SKM-1 treated with dmso at 0.1 percent for 144 hours (cell line): ENCODE measurements at regions not wholly inside any gene's neighbourhood (a gene's known extent, or its start where the extent isn't known, plus 50 kb on each side); places are given as distances from the start of the nearest gene placed in this dataset.

ENCODE experiments used
- DNase-seq: peaks from one replicate; lab custom pipeline; 2025; ENCODE audit not compliant: unreplicated experiment; lab: John Stamatoyannopoulos, UW

GRCh38 chr4:108342325-108342970 is 173.7 kb upstream of the LEF1 start:
- no peak for DNase-seq

DNA sequence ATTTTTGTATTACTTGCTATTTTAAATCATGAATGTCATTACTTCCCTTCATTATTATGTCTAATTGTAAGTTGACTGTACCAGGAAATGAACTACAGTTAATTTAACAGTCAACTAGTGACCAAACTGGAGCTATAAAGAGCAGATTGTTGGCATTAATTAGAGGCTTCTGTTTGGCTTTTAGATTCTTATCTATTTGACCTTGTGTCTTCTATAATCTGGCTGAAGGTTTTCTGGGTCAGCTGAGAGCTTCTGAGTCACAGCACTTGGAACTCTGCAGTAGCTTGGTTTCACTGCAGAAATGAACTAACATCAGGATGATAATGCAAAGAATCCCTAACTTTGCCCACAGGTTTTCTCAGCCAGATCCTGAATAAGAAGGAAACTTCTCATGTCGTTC is 169.2 kb upstream of the LEF1 start:
- no peak for DNase-seq

GRCh38 chr4:108336076-108336475 is 167.3 kb upstream of the LEF1 start:
- no peak for DNase-seq

DNA sequence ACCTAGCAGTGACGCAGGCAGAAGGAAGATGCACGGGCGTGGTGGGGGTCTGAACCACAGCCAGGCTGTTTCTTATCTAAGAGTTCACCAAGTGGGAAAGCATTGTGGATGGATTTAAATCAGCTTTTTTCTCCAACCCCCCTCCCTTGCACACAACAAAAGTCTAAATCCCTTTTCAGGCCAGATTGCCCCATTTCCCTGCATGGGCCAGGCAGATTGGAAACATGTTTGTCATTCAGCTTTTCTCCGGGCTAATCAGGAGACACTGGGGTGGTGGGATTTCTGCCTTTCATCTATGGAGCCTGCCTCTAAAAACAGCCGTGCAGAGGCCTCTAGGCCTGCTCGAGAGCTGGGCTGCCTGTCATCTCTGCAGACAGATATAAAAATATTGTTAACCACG is 166.3 kb upstream of the LEF1 start:
- DNase-seq, result no peak

DNA sequence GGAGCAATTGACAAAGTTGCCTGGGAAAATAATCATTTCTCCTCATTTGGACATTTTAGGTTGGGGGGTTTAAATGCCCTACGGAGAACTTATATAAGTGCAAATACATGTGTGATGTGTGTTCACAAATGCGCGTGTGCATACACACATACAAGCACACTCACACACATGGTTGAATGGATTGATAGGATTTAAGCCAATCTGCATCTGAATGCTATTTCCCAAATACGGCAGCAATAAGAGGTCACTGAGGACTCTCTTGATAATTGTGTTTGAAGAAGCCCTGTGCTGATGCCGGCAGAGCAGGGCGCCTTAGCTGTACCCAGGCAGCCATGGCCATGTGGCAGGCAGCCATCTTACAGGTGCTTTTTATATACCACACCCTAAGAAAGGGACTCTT is 165.3 kb upstream of the LEF1 start:
- no peak for DNase-seq

GRCh38 chr4:108333353-108333942 is 164.7 kb upstream of the LEF1 start:
- DNase-seq, result no peak

- no peak for DNase-seq
Observed at GRCh38 chr4:108331905-108332632, 163.3 kb upstream of the LEF1 start.

DNA sequence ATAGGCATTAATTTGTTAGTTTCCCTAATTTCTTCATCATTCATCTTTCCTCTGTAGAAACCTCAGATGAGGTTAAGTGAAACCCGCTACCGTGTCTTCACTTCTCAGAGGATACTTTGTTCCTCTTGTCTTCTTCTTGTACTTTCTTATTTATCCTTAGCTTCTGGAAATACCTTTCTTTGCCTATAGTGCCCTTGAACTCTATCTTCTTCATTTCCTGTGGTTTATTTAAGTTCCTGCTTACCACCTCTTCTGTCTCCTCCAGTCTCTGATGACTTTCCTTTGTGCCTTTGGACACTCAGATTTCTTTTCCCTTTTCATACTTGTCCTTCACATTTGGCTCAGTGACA is 159.6 kb upstream of the LEF1 start:
- DNase-seq, result no peak

DNA sequence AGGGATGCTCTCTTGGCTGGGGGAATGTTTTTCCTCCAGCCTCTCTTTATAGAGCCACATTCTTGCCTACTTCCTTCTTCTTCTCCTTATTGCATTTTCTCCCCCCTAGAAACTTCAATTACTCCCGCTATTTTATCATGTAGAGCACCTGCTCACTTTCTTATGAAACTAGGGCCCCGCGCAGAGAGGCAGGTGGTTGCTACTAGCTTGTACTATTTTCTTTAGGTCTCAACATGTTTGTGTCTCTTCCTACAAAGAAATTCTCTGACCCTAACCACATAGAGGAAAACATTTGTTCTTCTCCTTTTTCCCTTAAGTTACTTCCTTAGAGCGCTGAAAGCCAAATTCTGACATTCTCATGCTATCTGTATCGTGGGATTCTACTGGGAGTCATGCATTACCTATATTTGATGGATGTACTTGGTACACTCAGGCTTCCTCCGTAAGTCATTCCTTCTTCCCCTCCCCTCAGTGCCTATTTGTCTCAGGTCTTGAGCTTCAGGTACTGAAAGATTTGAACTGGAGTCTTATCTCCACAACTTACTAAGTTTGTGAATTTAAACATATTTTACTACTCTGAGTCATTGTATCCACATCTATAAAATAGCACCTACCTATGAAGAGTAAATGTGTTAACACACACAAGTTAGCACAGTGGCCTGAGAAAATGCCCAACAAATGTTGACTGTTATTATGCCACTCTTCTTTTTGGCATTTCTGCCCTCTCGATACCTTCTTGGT is 159.1 kb upstream of the LEF1 start:
- DNase-seq, result no peak

DNA sequence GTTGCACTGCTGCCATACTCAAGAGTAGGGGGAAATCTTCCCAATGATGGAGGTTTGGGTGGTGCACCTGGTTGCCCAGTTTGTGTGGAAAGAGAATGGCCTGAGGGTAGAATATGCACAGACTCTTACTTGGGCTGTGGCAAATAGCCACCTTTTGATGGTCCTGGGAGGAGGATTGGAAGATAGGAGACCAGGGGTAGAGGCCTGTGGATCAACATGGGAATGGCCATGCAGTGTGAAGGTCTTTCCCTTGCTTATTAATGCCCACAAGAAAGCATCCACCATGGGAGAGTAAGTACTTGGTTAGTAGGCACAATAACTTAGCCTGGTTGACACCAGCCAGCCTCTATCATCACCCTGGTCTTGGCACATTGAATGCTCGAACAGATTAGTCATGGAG is 156.8 kb upstream of the LEF1 start:
- DNase-seq, result no peak

GRCh38 chr4:108324450-108324849 is 155.7 kb upstream of the LEF1 start:
- no peak for DNase-seq

DNA sequence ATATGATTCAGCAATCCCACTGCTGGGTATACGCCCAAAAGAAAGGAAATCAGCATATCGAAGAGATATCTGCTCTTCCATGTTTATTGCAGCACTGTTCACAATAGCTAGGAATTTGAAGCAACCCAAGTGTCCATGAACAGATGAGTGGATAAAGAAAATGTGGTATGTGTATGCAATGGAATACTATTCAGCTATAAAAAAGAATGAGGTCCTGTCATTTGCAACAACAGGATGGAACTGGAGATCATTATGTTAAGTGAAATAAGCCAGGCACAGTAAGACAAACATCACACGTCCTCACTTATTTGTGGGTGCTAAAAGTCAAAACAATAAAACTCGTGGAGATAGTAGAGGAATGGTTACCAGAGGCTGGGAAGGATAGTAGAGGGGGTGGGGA is 153.8 kb upstream of the LEF1 start:
- no peak for DNase-seq

GRCh38 chr4:108320061-108320460 is 151.3 kb upstream of the LEF1 start:
- DNase-seq, result no peak

- no peak for DNase-seq
Observed at GRCh38 chr4:108317377-108317776, 148.6 kb upstream of the LEF1 start.

- DNase-seq, result no peak
Observed at GRCh38 chr4:108315694-108316093, 147.0 kb upstream of the LEF1 start.

- no peak for DNase-seq
Observed at GRCh38 chr4:108314900-108315589, 146.3 kb upstream of the LEF1 start.

- DNase-seq, result no peak
Observed at GRCh38 chr4:108313546-108314339, 145.0 kb upstream of the LEF1 start.

DNA sequence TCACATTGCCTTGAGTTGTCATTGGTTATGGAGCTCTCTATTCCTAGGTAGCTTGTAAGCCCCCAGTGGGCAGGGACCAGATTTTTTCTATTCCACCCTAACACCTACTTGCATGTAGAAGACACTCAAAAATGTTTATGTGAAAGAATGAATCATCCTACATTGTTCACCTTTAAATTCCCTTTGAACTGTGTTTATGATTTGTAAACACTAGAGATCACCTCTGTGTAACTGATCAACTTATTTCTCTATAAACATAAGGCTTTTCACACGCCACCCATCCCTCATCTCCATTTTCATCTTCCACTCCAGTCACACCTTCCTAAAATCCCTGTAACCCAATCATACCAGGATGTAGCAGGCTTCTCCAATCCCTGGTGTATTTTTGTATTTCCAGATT is 142.6 kb upstream of the LEF1 start:
- no peak for DNase-seq

GRCh38 chr4:108303488-108304177 is 134.9 kb upstream of the LEF1 start:
- no peak for DNase-seq
